Esophagus (tissue), 2 donors: ENCODE measurements at regions not wholly inside any gene's neighbourhood (a gene's known extent, or its start where the extent isn't known, plus 50 kb on each side); places are given as distances from the start of the nearest gene placed in this dataset.

ENCODE experiments used
- H3K27ac ChIP-seq, 2 donors: one replicate each; pipeline ENCODE4 v1.5.1; 2013; ENCODE audit warnings: low read depth in 2 of 2, mild to moderate bottlenecking in 2 of 2, inconsistent platforms in 1 of 2, low read length in 1 of 2, moderate library complexity in 1 of 2
- H3K27me3 ChIP-seq, 2 donors: one replicate each; pipeline ENCODE4 v1.6.1; 2013; ENCODE audit warnings: low read length in 2 of 2, control low read depth in 1 of 2, mild to moderate bottlenecking in 1 of 2; ENCODE audit not compliant: insufficient read depth in 2 of 2, control insufficient read depth in 1 of 2
- H3K36me3 ChIP-seq, 2 donors: one replicate each; pipeline ENCODE4 v1.6.1; 2013; ENCODE audit warnings: low read length in 1 of 2; ENCODE audit not compliant: control insufficient read depth in 2 of 2, insufficient read depth in 2 of 2
- H3K4me1 ChIP-seq, 2 donors: one replicate each; pipeline ENCODE4 v1.6.1; 2013; ENCODE audit warnings: low read length in 1 of 2; ENCODE audit not compliant: control insufficient read depth in 2 of 2, insufficient read depth in 2 of 2
- H3K4me3 ChIP-seq, 2 donors: one replicate each; pipeline ENCODE4 v1.5.1; 2013; ENCODE audit warnings: low read length in 2 of 2, mild to moderate bottlenecking in 2 of 2, low read depth in 1 of 2, moderate library complexity in 1 of 2
- H3K9me3 ChIP-seq, 2 donors: one replicate each; pipeline ENCODE4 v1.6.1; 2013; ENCODE audit warnings: mild to moderate bottlenecking in 2 of 2, low read depth in 1 of 2, low read length in 1 of 2, moderate library complexity in 1 of 2; ENCODE audit not compliant: control insufficient read depth in 2 of 2, insufficient read depth in 1 of 2
- WGBS, 2 donors: extraction: QIAGEN DNeasy Blood & Tissue Kit; methylation state at CpG; one replicate each; pipeline ENCODE4 v1.1.7; 2013; 5-methylcytosine and 5-hydroxymethylcytosine counted together
- donor health status: healthy with polysubstance abuse.
- donor health status: Bipolar disorder and iron deficiency.

DNA sequence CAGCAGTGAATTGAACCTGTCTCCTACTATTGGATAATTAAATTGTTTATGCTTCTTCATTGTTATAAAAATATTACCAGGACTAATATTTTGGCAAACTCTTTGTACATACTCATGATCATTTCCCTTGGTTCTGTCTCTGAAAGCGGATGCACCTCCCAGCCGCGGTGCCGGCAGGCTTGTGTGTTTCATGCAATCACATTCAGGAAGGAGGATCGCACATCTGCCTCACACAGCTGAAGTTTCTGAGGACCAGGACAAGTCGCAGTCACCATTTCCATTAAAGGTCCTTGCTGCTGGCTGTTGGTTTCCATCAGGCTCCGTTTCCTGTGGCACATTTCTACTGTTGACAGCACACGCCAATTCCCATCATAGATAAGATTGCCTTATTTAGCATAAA is 117.8 kb upstream of the SHH start:
- Histone ChIP-seq H3K27me3 (no peaks in the 10 kb centered on the region), H3K4me3 (no peak overlapping the region), H3K9me3 (peaks cover 0 to 4% of the 10 kb centered on the region in 2 donors), H3K36me3 (no peaks in the 10 kb centered on the region), H3K4me1 (no peaks in the 10 kb centered on the region), H3K27ac (no peak overlapping the region)
- WGBS, 2 donors = 68 to 80% methylated on average over 8 of the region's 8 CpGs

GRCh38 chr7:155928583-155928982 is 116.3 kb upstream of the SHH start:
- H3K36me3 ChIP-seq = no peaks in the 10 kb centered on the region
- no peak overlapping the region for H3K27ac ChIP-seq
- no peak overlapping the region for H3K4me3 ChIP-seq
- WGBS, 2 donors = 57 to 71% methylated on average over 12 to 13 of the region's 13 CpGs
- H3K4me1 ChIP-seq = no peaks in the 10 kb centered on the region
- peaks cover 0 to 4% of the 10 kb centered on the region in 2 donors for H3K9me3 ChIP-seq
- no peaks in the 10 kb centered on the region for H3K27me3 ChIP-seq

DNA sequence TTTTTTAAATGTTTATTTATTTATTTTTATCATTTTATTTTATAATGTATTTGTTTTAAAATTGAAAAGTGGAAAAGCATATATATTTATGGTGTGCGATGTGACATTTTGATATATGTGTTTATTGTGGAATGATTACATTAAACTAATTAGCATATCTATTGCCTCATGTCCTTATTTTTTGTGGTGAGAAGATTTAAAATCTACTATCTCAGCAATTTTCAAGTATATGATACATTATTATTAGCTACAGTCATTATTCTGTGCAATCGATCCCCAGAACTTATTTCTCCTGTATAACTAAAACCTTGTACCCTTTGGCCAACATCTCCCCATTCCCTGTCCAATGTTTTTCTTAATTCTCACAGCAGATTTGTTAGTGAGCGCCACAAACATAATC is 115.6 kb upstream of the SHH start:
- H3K27ac ChIP-seq = no peak overlapping the region
- H3K36me3 ChIP-seq = no peaks in the 10 kb centered on the region
- WGBS, 2 donors = 92 to 93% methylated on average over 3 of the region's 3 CpGs
- H3K27me3 ChIP-seq = no peaks in the 10 kb centered on the region
- H3K4me1 ChIP-seq = no peaks in the 10 kb centered on the region
- H3K4me3 ChIP-seq = no peak overlapping the region
- peaks cover 0 to 4% of the 10 kb centered on the region in 2 donors for H3K9me3 ChIP-seq

DNA sequence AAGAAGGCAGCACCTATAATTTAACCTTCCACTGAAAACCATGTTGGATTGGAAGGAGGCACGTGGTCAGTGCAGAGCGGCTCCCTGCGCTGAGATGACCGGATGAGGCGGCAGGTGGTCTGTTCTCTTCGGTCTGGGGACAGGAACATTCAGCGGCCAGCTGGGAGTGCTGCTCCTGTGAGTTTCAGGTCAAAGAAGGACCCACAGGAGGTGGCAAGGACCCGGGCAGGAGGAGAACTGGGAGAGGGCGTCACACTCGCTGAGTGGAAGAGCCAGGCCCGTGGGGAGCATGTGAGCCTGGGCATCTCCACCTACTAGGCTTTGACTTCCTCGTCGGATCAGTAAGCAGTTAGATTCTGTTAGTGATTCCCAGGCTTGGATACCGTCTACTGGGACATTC is 113.4 kb upstream of the SHH start:
- Histone ChIP-seq H3K4me3 (no peak overlapping the region), H3K4me1 (peaks cover 3 to 10% of the 10 kb centered on the region in 2 donors), H3K27ac (no peak overlapping the region), H3K9me3 (peaks cover 0 to 4% of the 10 kb centered on the region in 2 donors), H3K27me3 (no peaks in the 10 kb centered on the region), H3K36me3 (no peaks in the 10 kb centered on the region)
- WGBS, 2 donors = 85 to 87% methylated on average over 14 of the region's 14 CpGs

DNA sequence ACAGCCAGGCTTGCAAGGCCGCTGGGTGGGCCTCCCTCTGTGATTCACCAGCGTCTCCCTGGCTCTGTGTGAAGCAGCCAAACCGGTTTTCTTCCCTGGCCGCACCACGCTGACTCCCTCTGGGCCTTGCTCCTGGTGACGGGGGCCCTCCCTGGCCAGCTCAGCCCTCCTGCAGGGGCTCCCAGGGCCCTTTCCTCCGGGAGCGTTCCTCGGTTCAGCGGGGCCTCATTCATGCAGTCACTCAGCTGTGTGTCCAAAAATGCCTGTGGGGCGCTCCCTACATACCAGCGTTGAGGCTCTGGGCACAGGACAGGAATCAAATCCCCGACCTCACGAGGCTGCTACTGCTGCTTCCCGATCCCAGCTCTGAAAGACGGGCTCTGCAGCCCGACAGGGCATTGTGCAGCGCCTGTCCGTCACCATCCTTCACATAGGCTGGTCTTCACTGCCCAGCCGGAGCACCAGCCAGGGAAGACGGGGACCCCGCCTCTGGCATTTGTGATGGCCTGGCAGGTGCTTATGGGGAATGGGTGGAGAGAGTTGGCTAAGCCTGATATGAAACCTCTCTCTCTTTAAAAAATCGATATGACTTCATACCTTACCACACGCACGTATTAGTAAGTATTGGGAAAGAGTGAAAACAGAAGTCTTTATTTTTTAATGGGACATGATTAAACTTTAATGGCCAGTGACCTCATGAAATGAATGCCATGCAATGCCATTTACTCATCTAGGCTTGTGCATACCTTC is 110.0 kb upstream of the SHH start:
- H3K27ac ChIP-seq = peak overlapping the region; percentile 14 to 59
- H3K27me3 ChIP-seq = no peaks in the 10 kb centered on the region
- H3K4me3 ChIP-seq = no peak overlapping the region
- 44 to 51% methylated on average over 25 of the region's 25 CpGs for WGBS, 2 donors
- no peaks in the 10 kb centered on the region for H3K9me3 ChIP-seq
- H3K4me1 ChIP-seq = peaks cover 3 to 21% of the 10 kb centered on the region in 2 donors
- no peaks in the 10 kb centered on the region for H3K36me3 ChIP-seq

- Histone ChIP-seq H3K4me3 (no peak overlapping the region), H3K27ac (peak overlapping the region; percentile 14 to 51), H3K9me3 (no peaks in the 10 kb centered on the region), H3K36me3 (no peaks in the 10 kb centered on the region), H3K27me3 (no peaks in the 10 kb centered on the region), H3K4me1 (peaks cover 3 to 21% of the 10 kb centered on the region in 2 donors)
- 70% methylated on average over 10 of the region's 10 CpGs for WGBS, 2 donors
Observed at GRCh38 chr7:155921804-155922066, 109.5 kb upstream of the SHH start.

- Histone ChIP-seq H3K9me3 (no peaks in the 10 kb centered on the region), H3K4me1 (peaks cover 3 to 21% of the 10 kb centered on the region in 2 donors), H3K27ac (peak overlapping the region in 1 of 2 donors; percentile 51), H3K36me3 (no peaks in the 10 kb centered on the region), H3K4me3 (no peak overlapping the region), H3K27me3 (no peaks in the 10 kb centered on the region)
- WGBS, 2 donors = 88 to 90% methylated on average over 12 of the region's 12 CpGs
Observed at GRCh38 chr7:155921086-155921803, 109.0 kb upstream of the SHH start.

GRCh38 chr7:155920068-155920461 is 107.8 kb upstream of the SHH start:
- H3K27ac ChIP-seq = no peak overlapping the region
- no peaks in the 10 kb centered on the region for H3K9me3 ChIP-seq
- 93% methylated on average over 11 of the region's 11 CpGs for WGBS, 2 donors
- peaks cover 3 to 21% of the 10 kb centered on the region in 2 donors for H3K4me1 ChIP-seq
- no peaks in the 10 kb centered on the region for H3K27me3 ChIP-seq
- H3K4me3 ChIP-seq = no peak overlapping the region
- no peaks in the 10 kb centered on the region for H3K36me3 ChIP-seq

DNA sequence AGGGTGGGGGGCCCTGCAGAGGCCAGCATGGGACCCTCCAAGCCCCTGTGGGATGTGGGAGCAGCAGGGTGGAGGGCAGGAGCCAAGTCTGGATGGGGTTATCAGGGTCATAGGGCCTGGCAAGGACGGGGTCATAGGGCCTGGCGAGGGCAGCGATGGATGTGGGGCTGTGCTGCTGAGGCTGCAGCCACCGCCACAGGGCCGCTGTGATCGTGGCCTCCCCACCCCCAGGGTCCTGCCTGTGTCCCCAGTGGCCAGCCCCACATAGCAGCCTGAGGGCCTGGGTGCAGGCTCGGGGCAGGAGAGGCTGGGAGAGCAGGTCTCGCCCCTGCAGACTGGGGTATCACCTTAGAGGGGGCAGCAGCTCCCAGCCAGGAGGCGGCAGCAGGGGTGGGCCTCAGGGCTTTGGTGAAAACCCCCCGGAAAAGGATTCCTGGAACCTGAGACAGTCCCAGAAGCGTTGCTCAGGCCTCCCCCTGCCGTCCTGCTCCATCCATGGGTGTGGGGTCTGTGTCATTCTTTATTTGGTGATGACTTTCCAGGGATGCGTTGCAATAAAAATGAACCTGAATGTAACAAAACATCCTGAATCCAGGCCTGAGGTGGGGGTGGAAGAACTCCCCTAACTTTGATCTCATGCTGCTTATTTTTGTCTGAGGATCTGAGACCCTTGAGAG is 107.3 kb upstream of the SHH start:
- Histone ChIP-seq H3K4me1 (peaks cover 3 to 21% of the 10 kb centered on the region in 2 donors), H3K27me3 (no peaks in the 10 kb centered on the region), H3K36me3 (no peaks in the 10 kb centered on the region), H3K9me3 (no peaks in the 10 kb centered on the region), H3K4me3 (no peak overlapping the region), H3K27ac (no peak overlapping the region)
- 80 to 88% methylated on average over 13 of the region's 13 CpGs for WGBS, 2 donors
